ENCODE measurements at regions not wholly inside any gene's neighbourhood (a gene's known extent, or its start where the extent isn't known, plus 50 kb on each side); places are given as distances from the start of the nearest gene placed in this dataset.
"Not testable (repeated sequence)": the region's sequence is repeated elsewhere in the genome, so short reads cannot be mapped to it uniquely, and the experiment has no call there.

- DNase-seq (ENCODE audit: low spot score), result not testable (repeated sequence)
These were observed 183.1 kb upstream of the NOTCH2NLA start for GRCh38 chr1:146411923-146412322.

DNA sequence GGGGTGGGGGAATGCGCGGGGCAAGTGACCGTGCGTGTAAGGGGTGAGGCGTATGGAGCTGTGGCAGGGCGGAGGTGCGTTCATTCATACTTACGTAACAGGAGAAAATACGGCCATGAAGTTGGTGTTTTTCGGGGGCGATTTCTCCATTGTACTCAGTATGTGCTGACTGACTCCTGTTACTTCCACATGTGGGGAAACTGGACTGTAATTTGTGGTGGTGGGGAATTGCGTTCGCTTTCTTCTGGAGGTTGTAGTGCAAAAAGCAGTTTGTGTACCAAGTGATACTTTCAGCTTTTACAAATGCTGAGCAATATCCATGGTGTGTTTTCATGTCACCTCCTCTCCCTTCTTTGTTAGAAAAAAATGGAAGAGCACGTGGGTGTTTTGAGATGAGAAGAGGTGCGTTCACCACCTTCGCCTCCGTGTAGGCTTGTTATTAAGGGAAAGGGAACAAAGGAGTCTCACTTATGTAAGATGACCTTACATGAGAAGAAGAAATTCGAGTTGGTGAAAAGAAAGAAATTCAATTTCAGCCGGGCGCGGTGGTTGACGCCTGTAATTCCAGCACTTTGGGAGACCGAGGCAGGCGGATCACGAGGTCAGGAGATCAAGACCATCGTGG, 181.1 kb upstream of the NOTCH2NLA start:
- not testable (repeated sequence) for DNase-seq (ENCODE audit: low spot score)

- not testable (repeated sequence) for DNase-seq (ENCODE audit: low spot score)
These were observed 180.4 kb upstream of the NOTCH2NLA start for GRCh38 chr1:146409116-146409801.

DNA sequence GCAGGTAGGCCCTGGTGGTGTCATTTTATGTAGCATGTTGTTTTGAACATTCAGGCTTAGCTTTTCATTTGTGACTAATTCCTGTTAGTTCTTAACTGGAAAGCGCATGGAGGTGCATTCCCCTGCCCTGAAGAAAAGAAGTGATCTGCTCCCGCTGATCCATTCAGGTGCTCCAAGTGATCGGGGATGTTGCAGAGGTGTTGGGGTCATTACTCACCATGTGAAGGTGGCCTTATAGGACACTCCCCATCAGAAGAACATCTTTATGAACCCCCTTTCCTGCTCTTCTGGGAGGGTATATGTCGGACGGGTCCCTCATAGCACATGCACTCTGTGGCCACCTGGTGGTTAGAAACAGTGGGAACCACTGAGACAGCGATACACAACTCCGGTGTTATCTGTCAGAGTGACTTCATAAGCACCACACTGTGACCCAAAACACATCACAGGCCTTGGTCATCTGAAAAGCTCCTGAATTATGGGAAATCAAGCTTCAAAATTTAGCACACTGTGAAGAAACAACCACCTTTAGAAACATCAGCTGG, 172.5 kb upstream of the NOTCH2NLA start:
- DNase-seq (ENCODE audit: low spot score), result not testable (repeated sequence)

DNA sequence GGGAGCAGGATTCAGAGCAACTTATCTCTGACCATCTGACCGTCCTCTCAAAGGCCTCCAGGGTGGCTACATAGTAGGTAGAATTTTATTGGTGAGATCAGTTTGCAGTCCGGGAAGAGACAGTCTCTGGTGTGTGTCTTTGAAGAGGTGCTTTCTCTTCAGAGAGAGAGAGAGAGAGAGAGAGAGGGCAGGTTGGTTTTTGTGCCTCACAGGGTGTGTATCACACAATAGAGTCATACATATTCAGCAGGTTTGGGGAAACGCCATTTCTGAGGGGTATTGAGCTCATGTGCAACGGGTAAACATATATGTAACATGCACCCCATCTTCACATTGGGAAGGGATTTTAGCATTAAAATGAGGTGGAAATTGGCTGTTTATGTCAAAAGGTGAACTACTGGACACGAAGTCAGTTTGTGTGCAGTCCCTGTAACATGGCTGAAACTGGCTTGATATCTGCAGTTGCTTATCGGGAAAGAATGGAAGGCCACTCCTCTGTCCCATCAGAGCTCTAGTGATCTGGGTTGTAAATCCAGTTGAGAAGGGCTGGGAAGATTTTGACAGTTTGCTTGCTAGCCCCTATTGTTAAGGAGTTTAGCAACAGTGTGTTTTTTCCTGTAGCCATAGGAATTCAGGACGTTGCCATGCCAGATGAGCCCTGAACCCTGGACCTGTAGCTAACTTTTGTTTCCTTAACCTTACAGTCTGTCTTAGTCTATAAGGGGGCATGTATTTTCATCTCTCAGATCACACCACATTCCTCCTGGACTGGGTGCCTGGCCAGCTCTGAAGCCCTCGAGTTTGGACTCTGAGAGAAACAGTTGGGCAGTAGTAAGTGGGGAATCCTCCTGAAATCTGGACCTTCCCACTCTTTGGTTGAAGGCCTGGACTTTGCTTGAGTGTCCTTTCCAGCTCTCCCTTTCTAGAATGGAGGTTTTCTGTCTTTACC, 171.6 kb upstream of the NOTCH2NLA start:
- DNase-seq (ENCODE audit: low spot score), result not testable (repeated sequence)

DNA sequence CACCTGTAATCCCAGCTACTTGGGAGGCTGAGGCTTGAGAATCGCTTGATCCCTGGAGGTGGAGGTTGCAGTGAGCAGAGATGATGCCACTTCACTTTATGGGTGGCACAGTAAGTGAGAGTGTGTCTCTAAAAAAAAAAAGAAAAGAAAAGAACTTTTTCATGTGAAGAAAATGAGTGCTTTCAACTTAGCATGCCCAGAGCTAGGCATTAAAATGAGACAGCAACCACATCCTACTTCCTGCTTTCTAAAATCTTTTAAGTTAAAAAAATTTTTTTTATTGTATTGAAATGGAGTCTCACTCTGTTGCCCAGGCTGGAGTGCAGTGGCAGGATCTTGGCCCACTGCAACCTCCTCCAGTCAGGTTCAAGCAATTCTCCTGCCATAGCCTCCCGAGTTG, 170.4 kb upstream of the NOTCH2NLA start:
- not testable (repeated sequence) for DNase-seq (ENCODE audit: low spot score)

DNA sequence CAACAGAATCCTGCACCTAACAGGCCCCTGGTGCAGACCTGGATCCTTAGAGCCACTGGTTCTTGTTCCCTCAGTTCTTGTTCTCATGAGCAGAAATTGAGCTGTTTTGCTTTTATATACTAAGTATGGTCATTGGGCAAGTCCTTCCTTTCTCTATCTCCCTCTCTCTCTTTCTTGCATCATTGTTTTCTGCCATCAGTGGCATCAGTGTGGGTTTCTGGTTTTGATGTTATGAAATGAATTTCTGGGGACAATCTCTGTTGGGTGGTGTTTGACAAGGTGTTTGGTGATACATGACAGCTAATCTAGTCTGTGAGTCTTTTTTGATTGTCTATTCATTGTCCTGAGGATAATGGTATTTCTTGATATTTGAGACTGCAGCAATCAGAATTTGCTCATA, 168.0 kb upstream of the NOTCH2NLA start:
- not testable (repeated sequence) for DNase-seq (ENCODE audit: low spot score)

GRCh38 chr1:146396242-146396641, 167.4 kb upstream of the NOTCH2NLA start:
- not testable (repeated sequence) for DNase-seq (ENCODE audit: low spot score)

DNA sequence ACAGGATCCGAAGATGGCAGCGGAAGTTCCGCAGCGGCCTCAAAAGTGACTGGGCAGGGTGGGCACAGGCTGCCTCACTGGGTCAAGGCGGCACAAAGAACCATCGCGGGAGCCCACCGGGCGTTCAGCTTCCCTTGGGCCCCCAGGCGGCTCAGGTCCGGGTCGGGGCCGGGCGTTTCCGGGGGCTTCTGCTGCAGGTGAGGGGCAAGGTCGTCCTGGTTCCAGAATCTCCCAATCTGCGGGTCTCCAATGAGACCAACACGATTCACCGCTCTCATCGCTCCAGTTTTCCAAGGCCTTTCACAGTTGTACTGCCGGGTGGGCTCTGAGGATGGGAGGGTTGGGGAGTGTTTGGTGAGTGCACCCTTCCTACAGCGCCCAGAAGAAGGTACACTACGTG, 165.0 kb upstream of the NOTCH2NLA start:
- not testable (repeated sequence) for DNase-seq (ENCODE audit: low spot score)

- DNase-seq (ENCODE audit: low spot score), result not testable (repeated sequence)
These were observed 164.3 kb upstream of the NOTCH2NLA start for GRCh38 chr1:146393154-146393553.

GRCh38 chr1:146389178-146389577, 160.4 kb upstream of the NOTCH2NLA start:
- DNase-seq (ENCODE audit: low spot score), result not testable (repeated sequence)

- not testable (repeated sequence) for DNase-seq (ENCODE audit: low spot score)
These were observed 159.1 kb upstream of the NOTCH2NLA start for GRCh38 chr1:146387750-146388469.

- DNase-seq (ENCODE audit: low spot score), result peak; percentile 13
These were observed 158.3 kb upstream of the NOTCH2NLA start for GRCh38 chr1:146386851-146387749.

DNA sequence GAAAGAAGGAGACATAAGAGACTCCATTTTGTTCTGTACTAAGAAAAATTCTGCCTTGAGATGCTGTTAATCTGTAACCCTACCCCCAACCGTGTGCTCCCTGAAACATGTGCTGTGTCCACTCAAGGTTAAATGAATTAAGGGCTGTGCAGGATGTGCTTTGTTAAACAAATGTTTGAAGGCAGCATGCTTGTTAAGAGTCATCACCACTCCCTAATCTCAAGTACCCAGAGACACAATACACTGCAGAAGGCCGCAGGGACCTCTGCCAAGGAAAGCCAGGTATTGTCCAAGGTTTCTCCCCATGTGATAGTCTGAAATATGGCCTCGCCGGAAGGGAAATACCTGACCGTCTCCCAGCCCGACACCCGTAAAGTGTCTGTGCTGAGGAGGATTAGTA, 152.4 kb upstream of the NOTCH2NLA start:
- DNase-seq (ENCODE audit: low spot score), result not testable (repeated sequence)

DNA sequence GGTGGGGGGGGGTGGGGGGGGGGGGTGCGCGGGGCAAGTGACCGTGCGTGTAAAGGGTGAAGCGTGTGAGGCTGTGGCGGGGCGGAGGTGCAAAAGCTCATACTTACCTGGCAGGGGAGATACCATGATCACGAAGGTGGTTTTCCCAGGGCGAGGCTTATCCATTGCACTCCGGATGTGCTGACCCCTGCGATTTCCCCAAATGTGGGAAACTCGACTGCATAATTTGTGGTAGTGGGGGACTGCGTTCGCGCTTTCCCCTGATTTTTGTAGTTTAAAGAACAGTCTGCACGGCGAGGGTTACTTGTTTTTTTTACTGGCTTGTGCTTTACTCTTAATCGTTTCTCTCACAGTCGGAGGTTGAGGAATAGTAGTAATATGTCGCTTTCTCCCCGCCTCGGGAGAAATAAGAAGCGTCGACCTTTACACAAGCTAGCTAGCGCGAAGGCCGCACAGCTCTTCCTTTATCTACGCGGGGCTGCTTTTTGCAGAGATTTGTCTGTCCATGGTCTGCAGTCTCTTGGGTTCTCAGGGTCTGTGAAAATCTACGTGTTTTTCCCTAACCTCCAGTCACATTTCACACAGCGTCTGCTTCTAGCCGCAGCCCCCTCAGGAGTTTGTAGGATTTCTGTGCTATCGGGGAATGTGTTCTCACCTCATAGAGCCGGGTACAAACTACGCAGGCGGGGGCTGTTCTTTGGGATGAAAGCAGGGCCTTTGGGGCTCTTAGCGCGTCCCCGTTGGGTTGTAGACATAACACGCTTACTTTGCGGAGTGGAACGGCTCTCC, 148.1 kb upstream of the NOTCH2NLA start:
- peak; percentile 38 for DNase-seq (ENCODE audit: low spot score)

DNA sequence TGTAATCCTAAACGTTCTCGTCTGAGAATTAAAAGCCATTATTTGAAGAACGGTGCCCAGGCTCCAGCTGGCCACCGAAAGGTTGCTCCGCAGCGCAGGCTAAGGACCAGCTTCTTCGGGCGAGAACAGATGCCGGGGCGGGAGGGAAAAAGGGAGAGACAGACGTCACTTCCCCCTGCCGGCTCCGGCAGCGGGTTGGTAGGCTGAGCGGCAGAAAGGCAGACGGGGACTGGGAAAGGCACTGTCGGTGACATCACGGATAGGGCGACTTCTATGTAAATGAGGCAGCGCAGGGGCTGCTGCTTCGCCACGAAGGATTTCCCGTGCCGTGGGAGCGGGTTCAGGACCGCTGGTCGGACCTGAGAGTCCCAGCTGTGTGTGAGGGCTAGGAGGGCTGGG, 147.5 kb upstream of the NOTCH2NLA start:
- DNase-seq (ENCODE audit: low spot score), result not testable (repeated sequence)

DNA sequence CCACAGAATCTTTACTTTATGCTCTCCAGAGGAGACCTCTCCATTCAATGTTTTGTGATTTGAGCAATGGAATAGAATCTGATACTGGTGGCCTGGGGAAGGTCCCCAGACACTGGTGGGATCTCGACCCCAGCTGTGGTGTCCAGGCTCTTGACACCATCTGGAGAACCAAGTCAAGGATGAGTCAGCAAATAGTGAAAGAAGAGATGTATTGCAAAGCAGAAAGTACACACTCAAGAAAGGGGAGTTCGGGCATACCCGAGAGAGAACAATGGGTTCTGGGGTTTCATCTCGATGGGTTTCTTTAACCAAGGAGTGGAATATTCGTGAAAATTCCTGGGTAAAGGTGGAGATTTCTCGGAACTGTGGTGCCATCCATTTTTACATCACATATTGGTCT, 146.3 kb upstream of the NOTCH2NLA start:
- DNase-seq (ENCODE audit: low spot score), result not testable (repeated sequence)

DNA sequence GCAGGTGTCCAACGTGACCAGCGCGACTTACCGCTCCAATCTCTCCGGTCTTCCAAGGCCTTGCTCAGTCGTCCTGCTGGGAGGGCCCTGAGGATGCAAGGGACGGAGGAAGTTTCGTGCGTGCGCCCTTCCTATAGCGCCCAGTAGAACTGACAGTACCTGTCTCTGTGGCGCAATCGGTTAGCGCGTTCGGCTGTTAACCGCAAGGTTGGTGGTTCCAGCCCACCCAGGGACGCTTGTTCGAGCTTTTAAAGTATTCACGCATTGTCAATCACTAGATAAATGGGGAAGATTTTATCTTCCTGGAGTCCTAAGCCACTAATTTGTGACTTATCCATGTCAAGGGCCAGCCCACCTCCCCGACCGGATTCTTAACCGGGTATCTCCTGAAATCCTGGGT, 141.1 kb upstream of the NOTCH2NLA start:
- DNase-seq (ENCODE audit: low spot score), result not testable (repeated sequence)

- not testable (repeated sequence) for DNase-seq (ENCODE audit: low spot score)
These were observed 126.6 kb upstream of the NOTCH2NLA start for GRCh38 chr1:146355373-146355772.

DNA sequence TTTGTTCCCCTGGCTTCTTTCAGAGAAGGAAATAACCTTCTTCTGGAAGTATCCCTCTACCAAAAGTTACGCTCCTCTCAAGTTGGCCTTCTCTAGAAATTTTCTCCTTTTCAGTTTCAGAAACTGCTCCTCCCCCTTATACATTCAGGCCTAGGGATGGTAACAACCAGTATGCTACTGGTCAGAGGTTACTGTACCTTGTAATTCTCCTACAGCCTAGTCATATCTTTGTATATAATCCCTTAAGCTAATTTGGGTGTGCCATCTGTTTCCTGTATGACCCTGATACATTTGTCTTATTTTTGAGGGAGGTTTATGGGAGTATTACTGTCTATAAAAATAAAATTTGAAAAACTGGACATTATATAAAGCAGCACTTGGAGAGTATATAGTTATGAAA, 98.0 kb upstream of the NOTCH2NLA start:
- not testable (repeated sequence) for DNase-seq (ENCODE audit: low spot score)

Measured in AG20443 (cell line).